RWPE1 (cell line): ENCODE measurements at regions not wholly inside any gene's neighbourhood (a gene's known extent, or its start where the extent isn't known, plus 50 kb on each side); places are given as distances from the start of the nearest gene placed in this dataset.

Experiments
- CTCF ChIA-PET: fragments of 350-600 bp; sonication (Branson Sonifier 250); formaldehyde crosslinking; extraction: SDS; loops from one replicate; lab custom pipeline; 2021; lab: Yijun Ruan, JAX
- POLR2A ChIA-PET: fragments of 400-600 bp; formaldehyde crosslinking; extraction: SDS; loops from one replicate; lab custom pipeline; 2020; ENCODE audit warnings: antibody characterized with exemption; ENCODE audit not compliant: low non-redundant PET; lab: Yijun Ruan, JAX
- DNase-seq: peaks from one replicate; pipeline ENCODE4 v3.0.0; 2012; ENCODE audit warnings: low spot score
- H3K27ac ChIP-seq: fragments of 450-650 bp; 2 replicates; pipeline ENCODE4 v1.5.1; 2017
- TF ChIP-seq, protein P1 (sequence below): fragments of 450-650 bp; conservative IDR thresholded peaks from 2 replicates; pipeline ENCODE4 v1.5.1; 2017; ENCODE audit warnings: low read depth, mild to moderate bottlenecking

DNA sequence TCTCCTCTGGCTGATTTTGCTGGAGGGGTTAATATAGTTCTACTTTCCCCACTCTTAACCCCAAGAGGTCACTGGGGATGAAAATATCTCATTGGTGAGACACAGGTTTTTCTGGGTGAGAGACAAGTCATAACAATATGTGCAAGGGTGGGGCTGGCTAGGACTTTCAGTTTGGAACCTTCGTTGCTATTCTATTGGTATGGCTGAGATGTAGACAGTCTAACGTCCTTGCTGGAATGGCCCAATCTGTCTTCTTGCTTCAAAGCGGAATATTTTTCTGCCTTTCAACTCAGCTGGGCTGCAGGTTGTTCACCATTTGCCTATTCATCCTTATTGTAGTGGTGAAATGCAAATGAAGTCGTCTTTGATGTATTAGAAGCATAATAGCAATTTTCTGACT is 267.3 kb upstream of the MKI67 start:
- no peak overlapping the region for H3K27ac ChIP-seq
- ChIA-PET POLR2A (no interaction called here), CTCF (no interaction called here)
- TF ChIP-seq, protein P1, sequence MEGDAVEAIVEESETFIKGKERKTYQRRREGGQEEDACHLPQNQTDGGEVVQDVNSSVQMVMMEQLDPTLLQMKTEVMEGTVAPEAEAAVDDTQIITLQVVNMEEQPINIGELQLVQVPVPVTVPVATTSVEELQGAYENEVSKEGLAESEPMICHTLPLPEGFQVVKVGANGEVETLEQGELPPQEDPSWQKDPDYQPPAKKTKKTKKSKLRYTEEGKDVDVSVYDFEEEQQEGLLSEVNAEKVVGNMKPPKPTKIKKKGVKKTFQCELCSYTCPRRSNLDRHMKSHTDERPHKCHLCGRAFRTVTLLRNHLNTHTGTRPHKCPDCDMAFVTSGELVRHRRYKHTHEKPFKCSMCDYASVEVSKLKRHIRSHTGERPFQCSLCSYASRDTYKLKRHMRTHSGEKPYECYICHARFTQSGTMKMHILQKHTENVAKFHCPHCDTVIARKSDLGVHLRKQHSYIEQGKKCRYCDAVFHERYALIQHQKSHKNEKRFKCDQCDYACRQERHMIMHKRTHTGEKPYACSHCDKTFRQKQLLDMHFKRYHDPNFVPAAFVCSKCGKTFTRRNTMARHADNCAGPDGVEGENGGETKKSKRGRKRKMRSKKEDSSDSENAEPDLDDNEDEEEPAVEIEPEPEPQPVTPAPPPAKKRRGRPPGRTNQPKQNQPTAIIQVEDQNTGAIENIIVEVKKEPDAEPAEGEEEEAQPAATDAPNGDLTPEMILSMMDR: no peak
- DNase-seq: no peak

DNA sequence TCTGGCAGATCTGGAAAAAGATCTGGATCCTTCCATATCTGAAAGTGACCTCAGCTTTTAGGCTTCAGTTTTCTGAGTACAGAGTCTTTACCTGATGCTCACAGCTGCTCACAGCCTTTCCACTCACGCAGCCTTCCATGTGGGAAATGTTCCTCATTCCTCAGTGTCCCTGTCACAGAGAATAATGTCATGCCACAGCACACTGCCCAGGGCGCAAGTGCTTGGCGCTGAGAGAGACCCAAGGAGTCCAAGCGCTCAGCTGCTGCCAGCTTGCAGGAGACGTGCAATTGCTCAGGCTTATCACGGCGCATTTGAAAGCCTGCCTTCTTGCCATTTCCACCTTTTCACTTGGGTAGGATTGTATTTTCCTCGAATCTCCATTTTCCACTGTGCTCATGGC is 271.9 kb upstream of the MKI67 start:
- no peak overlapping the region for H3K27ac ChIP-seq
- TF ChIP-seq, protein P1: no peak
- POLR2A ChIA-PET: no interaction called here
- CTCF ChIA-PET: interaction anchor here (1.0 kb wide), 1 partner anchor 134 kb away, joined by 3 read pairs; no protein-coding TSS in a partner anchor
- no peak for DNase-seq

DNA sequence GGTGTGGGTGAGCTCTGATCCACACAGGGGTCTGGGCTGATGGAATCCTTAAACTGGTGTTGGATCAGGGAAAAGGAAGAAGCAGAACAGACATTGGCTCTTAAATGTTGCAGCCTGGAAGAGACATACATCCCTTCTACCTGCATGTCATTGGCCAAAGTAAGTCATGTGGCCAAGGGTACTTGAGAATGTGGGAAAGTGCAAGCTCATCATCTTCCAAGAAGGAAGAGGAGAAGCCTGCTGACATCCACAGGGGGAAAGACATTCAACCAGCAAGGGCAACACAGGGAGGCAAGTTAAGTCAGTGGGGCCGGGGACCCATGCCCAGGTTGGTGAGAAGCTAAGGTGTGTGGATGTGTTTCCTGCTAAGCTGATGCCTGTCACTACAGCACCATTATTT is 272.8 kb upstream of the MKI67 start:
- no peak overlapping the region for H3K27ac ChIP-seq
- POLR2A ChIA-PET: no interaction called here
- TF ChIP-seq, protein P1: no peak
- CTCF ChIA-PET: no interaction called here
- DNase-seq: no peak

DNA sequence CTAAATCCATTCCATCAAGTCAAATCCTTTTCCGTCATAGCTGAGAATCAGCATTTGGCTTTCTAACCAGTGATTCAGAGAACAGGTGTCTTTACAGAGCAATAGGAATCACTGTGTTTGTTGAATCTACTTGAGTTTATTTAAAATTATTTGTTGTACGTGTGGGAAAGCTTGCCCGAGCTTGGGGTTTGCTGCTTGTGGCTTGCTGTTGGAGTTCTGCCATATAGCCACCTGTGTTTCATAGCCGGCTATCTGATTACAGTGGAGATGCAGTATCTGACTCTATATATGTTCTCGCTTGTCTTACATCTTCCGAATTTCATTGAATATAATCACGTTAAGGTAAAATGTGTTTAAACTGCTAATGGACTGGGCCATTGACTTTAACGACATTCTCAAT is 274.3 kb upstream of the MKI67 start:
- ChIA-PET CTCF (interaction anchor here (0.6 kb wide), 1 partner anchor 50 kb away, joined by 3 read pairs; no protein-coding TSS in a partner anchor), POLR2A (no interaction called here)
- TF ChIP-seq, protein P1: no peak
- H3K27ac ChIP-seq: no peak overlapping the region
- no peak for DNase-seq

DNA sequence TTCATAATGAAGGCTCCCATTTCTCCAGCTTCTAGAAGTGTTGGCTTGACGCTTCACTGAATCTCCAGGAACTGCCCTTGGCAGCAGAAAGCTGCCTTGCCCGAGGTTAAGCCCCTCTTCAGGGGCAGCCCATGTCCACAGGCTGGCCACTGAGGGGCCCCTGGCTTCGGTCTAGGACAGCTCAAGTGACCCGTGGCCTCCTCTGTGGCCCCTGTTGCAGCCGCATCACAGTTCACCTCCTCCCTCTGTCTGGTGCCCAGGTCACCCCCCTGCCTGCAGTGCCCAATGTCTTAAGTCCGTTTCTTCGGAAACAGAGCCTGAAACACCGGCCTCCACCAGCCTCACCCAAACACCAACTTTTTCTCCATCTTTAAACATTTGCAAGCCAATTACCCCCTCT is 279.2 kb upstream of the MKI67 start:
- POLR2A ChIA-PET: no interaction called here
- no peak for DNase-seq
- CTCF ChIA-PET: interaction anchor here (0.7 kb wide), 1 partner anchor 144 kb away, joined by 3 read pairs; no protein-coding TSS in a partner anchor
- H3K27ac ChIP-seq: no peak overlapping the region
- TF ChIP-seq, protein P1: no peak

DNA sequence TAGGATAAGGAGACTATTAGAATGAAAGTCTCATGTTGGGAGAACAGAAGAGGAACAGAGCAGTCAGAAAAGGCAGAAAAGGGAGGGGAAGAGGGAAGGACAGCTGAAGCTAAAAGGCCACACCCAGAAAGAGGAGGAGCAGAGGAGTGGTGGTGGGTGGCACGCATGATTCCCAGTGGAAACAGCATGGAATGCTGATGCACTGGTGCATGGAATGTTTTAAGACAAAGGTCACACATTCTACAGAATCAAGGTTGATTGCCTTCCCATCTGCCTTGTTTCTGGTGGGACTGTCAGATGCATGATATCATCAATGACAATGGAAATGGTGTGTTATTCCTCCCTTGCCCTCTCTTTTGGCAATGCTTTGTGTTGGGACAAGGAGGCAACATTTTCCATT is 285.4 kb upstream of the MKI67 start:
- ChIA-PET CTCF (interaction anchor here (0.6 kb wide), 1 partner anchor 144 kb away, joined by 5 read pairs; no protein-coding TSS in a partner anchor), POLR2A (no interaction called here)
- TF ChIP-seq, protein P1: no peak
- DNase-seq: no peak
- no peak overlapping the region for H3K27ac ChIP-seq
